GM21737 (cell line): ENCODE measurements at regions not wholly inside any gene's neighbourhood (a gene's known extent, or its start where the extent isn't known, plus 50 kb on each side); places are given as distances from the start of the nearest gene placed in this dataset.
"Not testable (repeated sequence)": the region's sequence is repeated elsewhere in the genome, so short reads cannot be mapped to it uniquely, and the experiment has no call there.

Experiments
- ATAC-seq: cut with Tn5 transposase; IDR thresholded peaks from one replicate; pipeline ENCODE4 v1.9.1; 2021; ENCODE audit warnings: mild to moderate bottlenecking, moderate library complexity; ENCODE audit not compliant: unreplicated experiment

DNA sequence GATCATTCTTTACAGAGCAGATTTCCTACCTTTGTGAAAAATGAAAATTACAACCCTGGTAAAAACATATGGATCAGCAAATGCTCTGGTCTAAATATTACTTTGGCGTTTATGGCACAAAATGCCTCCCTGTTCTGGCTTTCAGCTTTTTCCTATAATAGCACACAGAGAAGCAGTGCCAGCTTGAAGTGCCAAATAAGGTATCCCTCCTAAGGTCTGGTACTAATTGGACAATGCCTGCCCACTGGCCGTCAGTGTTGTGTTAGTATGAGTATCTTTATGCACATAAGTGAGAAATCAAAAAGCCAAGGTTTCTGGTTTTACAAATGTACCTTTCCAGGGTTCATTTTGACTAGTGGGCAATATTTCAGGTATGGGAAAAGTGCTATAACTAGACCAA is 1293.7 kb upstream of the FAM98A start:
- ATAC-seq: no peak

GRCh38 chr2:34892256-34892655 is 1293.2 kb upstream of the FAM98A start:
- ATAC-seq: no peak

GRCh38 chr2:34875091-34875745 is 1276.1 kb upstream of the FAM98A start:
- ATAC-seq: no peak

DNA sequence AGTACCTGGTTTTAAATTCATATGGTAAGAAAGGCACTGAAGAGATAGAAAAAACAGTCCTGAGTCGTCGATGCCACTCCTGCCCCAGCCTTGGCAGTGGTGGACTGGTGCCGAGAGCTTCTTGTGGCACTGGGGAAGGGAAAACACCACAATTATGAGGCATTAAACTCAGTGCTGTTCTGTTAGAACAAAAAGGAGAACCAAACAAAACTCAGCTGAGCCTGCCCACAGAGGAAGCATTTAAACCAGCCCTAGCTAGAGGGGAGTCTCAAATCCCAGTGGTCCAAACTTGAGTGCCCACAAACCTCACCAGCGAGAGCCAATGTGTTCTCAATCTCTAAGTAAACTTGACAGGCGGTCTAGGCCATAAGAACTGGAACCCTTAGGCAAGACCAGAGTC is 1254.5 kb upstream of the FAM98A start:
- no peak for ATAC-seq

DNA sequence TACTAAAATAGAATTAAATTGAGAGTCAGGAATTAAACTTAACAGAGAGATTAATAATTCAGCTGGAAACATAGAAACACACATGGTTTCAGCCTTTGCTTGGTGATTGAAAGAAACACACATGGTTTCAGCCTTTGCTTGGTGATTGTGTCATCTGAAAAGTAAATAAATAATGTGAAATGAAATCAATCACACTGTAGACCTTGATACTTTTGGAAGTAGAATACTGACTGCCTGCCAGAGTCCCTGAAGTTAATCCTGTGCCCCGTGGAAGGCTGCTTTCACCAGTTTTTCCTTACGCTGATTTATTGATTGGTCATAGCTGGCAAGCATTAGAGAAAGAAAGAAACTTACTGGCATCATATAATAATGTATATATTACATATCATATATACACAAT is 1252.7 kb upstream of the FAM98A start:
- no peak for ATAC-seq

- ATAC-seq: no peak
These were observed 1250.7 kb upstream of the FAM98A start for GRCh38 chr2:34849827-34850226.

- no peak for ATAC-seq
These were observed 1249.6 kb upstream of the FAM98A start for GRCh38 chr2:34848691-34849090.

- no peak for ATAC-seq
These were observed 1249.0 kb upstream of the FAM98A start for GRCh38 chr2:34848132-34848531.

GRCh38 chr2:34844629-34845028 is 1245.5 kb upstream of the FAM98A start:
- no peak for ATAC-seq

GRCh38 chr2:34838408-34838807 is 1239.3 kb upstream of the FAM98A start:
- no peak for ATAC-seq

- no peak for ATAC-seq
These were observed 1237.3 kb upstream of the FAM98A start for GRCh38 chr2:34836361-34836760.

GRCh38 chr2:34831096-34831495 is 1232.0 kb upstream of the FAM98A start:
- ATAC-seq: no peak

- ATAC-seq: no peak
These were observed 1229.4 kb upstream of the FAM98A start for GRCh38 chr2:34828481-34828880.

DNA sequence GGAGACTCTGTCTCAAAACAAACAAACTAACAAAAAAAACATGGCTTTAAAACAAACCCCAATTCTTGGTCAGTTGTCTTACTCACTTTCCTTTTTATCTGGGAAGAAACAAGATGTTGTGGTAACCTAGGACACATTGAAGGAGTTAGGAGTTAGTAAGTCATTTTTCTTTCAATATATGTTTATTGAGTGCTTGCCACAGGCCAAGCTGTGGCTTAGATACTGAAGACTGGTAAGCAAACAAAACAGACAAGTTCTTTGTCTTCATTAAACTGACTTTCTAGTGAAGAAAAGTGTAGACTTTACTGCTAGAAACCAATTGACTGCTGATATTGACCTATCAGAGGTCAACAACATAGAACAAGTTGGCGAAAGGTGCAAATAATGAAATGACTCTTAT is 1228.3 kb upstream of the FAM98A start:
- no peak for ATAC-seq

- ATAC-seq: no peak
These were observed 1226.6 kb upstream of the FAM98A start for GRCh38 chr2:34825686-34826085.

DNA sequence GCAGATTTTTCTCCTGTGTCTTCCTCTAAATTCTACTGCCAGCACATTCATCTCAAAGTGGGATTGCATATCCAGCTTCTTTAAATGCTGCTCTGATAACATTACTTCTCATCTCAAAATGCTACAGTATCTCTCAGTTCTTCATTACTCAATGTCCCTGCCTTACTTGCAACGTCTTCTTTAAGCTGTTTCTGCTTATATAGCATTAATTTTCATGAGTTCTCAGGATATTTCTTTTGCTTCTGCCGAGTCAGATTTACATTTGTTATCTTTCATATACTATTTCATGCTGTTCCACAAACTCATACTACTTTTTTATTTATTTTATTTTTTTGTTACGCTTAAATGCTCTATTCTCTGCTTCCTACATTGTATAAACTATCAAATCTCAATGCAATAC is 1223.5 kb upstream of the FAM98A start:
- ATAC-seq: no peak

GRCh38 chr2:34815052-34815741 is 1216.1 kb upstream of the FAM98A start:
- ATAC-seq: no peak

GRCh38 chr2:34810456-34810855 is 1211.4 kb upstream of the FAM98A start:
- no peak for ATAC-seq

DNA sequence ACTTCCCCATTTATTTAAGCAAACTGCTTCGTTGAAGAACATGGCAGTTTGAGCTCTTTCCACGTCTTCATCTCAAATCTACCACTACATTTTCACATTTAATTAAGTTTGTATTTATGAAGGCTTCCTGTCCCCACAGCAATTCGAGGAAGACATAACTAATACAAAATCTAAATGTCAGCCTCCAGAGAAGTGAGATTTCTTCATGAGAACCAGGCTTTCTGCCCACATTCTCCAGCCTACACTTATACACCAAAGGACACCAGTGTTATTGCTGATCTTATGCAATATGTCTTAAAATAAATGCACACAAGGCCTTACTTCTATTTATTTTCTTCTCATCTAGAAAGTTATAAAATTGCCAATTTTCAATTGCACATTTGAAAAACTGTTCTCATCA is 1209.3 kb upstream of the FAM98A start:
- no peak for ATAC-seq

DNA sequence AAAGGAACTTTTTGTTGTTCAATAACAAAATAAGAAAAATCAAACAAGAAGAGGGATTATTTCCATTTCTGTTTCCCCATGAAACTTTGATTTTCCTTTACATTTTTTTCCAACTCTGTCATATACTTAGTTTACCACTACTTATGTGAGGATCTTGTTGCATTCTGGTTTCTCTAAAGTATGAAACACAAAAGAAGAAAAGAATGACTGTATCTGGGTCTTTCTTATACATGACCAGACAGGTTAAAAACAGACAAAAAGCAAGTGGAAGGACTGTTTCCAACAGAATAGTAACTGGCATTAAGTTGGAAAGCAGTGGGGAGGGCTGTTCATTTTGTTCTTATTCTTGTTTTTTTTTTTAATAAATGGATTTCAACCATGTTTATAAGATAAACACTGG is 1207.8 kb upstream of the FAM98A start:
- no peak for ATAC-seq

DNA sequence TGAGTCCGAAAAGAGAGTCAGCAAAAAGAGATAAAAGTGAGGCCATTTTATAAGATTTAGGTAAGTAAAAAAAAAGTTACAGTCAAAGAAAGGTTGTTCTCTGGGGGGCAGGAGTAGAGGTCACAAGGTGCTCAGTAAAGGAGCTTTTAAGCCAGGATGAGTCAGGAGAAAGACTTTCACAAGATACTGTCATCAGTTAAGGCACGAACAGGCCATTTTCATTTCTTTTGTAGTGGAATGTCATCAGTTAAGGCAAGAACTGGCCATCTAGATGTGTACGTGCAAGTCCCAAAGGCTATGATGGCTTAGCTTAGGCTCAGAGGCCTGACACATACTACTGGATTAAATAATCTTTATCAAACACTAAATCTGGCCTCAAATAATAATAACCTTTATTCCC is 1207.3 kb upstream of the FAM98A start:
- ATAC-seq: no peak

- ATAC-seq: no peak
These were observed 1200.5 kb upstream of the FAM98A start for GRCh38 chr2:34799556-34799955.

GRCh38 chr2:34795586-34795985 is 1196.5 kb upstream of the FAM98A start:
- ATAC-seq: not testable (repeated sequence)
